ENCODE measurements at regions not wholly inside any gene's neighbourhood (a gene's known extent, or its start where the extent isn't known, plus 50 kb on each side); places are given as distances from the start of the nearest gene placed in this dataset.
A peak's percentile ranks its signal among the peaks of the same experiment; 100 is the strongest.
"Not testable (repeated sequence)": the region's sequence is repeated elsewhere in the genome, so short reads cannot be mapped to it uniquely, and the experiment has no call there.

DNA sequence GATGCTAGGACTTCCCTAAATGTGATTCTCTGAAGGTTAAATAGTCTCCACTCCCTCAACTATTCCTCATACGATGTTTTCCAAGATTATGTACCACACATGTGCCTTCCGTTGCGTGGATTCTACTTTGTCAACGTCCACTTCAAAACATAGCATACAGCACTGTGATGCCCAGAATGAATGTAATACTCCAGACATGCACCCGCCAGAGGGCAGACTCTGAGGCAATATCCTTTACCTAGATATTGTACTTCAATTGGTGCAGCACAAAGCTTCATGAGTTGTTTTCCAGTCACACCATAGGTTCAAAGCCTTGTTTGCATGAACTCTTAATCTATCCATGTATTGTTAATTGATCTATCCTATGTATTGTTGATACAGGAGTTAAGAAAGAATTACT is 201.0 kb upstream of the NABP1 start:
- DNase-seq: no peak

- DNase-seq: no peak
These were observed 198.9 kb upstream of the NABP1 start for GRCh38 chr2:191478799-191479679.

DNA sequence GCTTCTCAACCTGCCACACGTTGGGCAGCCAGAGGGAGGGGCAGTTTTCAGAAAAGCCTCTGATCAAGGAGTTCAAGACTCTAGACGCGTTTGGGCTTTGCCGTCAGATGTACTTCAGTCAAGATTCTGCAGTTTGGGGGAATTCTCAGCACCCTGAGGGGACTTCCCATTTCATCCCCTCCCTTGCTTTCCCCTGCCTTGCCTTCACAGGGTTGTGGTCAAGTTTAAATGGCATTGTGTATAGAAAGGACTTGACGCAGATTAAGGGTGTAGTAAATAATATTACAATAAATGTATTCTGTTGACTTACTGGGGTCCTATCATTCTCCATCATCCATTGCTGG is 198.3 kb upstream of the NABP1 start:
- DNase-seq: no peak

- no peak for DNase-seq
These were observed 196.4 kb upstream of the NABP1 start for GRCh38 chr2:191481305-191482070.

GRCh38 chr2:191483117-191483516 is 194.8 kb upstream of the NABP1 start:
- no peak for DNase-seq

GRCh38 chr2:191486584-191487320 is 191.2 kb upstream of the NABP1 start:
- peak; percentile 20 for DNase-seq

DNA sequence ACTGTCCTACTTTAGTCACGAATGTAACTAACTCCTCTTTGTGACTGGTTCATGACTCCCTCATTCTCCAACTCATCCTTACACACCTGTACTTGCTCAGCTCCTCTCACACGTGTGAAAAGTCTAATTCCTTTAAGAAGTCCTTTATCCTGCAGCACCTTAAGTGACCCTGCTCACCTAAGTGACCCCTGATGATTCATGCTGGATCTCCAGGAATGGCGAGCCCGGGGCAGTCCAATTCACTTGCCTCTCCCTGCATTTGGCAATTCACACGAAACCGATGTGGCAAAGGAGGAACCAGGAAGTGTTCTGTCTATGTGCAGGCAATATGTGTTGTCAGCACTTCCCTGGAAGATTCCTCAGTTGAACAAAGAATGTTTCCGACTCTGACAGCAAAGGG is 189.8 kb upstream of the NABP1 start:
- no peak for DNase-seq

DNA sequence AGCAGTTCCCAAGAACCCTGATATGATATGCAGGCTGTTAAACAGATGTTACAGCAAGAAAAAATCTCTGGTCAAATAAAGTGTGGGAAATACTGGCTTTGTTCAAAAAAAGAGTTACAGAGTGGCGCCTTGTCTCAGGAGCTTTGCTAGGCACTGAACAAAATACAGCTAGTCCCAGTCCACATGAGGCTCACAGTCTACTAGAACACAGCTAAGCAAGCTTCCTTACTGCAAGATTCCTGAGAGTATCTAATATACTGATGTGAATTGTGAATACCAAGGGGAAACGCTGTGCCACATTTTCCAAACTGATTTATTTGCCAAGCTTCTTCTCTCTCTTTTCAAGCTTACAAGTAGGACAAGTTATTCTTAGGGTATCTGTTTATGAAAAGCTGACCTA is 188.8 kb upstream of the NABP1 start:
- DNase-seq: no peak

- no peak for DNase-seq
These were observed 181.1 kb upstream of the NABP1 start for GRCh38 chr2:191496838-191497237.

- no peak for DNase-seq
These were observed 180.1 kb upstream of the NABP1 start for GRCh38 chr2:191497822-191498221.

DNA sequence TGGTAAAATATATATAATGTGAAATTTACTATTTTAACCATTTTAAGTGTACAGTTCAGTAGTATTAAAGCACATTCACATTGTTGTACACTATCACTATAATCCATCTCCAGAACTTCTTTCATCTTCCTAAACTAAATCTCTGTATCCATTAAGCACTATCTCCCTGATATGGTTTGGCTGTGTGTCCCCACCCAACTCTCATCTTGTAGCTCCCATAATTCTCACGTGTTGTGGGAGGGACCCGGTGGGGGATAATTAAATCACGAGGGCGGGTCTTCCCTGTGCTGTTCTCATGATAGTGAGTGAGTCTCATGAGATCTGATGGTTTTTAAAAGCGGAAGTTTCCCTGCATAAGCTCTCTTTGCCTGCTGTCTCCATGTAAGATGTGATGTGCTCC is 178.9 kb upstream of the NABP1 start:
- no peak for DNase-seq

GRCh38 chr2:191499874-191500565 is 177.9 kb upstream of the NABP1 start:
- no peak for DNase-seq

DNA sequence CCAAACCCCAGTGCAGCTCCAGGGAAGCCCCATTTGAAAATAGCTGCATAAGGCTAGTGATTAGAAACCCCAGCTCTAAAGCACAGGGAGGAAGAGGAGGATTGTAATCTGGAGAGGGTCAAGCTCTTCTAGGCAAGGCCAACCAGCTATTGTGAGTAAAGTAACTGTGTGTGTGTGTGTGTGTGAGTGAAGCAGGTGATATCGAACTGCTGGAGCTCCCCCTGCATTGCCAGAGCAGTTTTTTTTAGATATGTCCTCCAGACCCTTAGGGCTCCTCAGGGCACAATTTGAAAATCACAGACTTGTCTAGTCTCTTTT is 177.4 kb upstream of the NABP1 start:
- DNase-seq: no peak

GRCh38 chr2:191500884-191501560 is 176.9 kb upstream of the NABP1 start:
- DNase-seq: no peak

- DNase-seq: no peak
These were observed 176.3 kb upstream of the NABP1 start for GRCh38 chr2:191501561-191502168.

DNA sequence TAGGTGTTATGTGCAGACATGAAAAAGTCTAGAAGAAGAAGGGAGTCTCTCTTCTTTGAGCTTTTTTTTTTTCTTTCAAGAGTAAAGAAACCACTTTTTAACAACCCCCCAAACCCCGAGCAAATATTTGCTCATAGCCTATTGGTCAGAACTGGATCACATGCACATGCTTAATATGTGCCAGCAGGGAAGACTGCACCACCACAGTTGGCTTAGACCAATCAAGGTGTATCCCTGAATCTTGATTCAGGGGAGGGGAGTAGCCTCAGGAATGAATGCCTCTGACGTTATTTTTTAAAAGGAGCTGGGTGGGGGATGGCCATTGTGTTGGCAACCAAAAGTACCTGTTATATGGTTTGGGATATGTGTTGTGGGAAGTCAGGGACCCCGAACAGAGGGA is 171.4 kb upstream of the NABP1 start:
- DNase-seq: no peak

DNA sequence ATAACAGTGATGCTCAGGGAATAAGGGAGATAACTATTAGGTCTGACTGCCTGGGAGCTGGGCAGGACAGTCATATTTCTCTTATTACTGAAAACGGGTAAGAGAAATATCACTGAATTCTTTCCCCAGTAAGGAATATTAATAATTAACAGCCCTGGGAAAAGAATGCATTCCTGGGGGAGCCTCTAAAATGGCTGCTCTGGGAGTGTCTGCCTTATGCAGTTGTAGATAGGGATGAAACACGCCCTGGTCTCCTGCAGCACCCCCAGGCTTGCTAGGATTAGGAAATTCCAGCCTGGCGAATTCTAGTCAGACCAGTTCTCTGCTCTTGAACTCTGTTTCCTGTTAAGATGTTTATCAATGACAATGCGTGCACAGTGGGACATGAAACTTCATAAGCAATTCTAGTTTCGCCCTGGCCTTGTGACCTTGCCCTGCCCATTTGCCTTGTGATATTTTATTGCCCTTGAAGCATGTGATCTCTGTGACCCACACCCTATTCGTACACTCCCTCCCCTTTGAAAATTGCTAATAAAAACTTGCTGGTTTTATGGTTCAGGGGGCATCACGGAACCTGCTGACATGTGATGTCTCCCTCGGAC is 170.6 kb upstream of the NABP1 start:
- not testable (repeated sequence) for DNase-seq

GRCh38 chr2:191508738-191509137 is 169.2 kb upstream of the NABP1 start:
- DNase-seq: no peak

GRCh38 chr2:191512216-191512835 is 165.6 kb upstream of the NABP1 start:
- DNase-seq: no peak

- DNase-seq: no peak
These were observed 165.1 kb upstream of the NABP1 start for GRCh38 chr2:191512874-191513273.

DNA sequence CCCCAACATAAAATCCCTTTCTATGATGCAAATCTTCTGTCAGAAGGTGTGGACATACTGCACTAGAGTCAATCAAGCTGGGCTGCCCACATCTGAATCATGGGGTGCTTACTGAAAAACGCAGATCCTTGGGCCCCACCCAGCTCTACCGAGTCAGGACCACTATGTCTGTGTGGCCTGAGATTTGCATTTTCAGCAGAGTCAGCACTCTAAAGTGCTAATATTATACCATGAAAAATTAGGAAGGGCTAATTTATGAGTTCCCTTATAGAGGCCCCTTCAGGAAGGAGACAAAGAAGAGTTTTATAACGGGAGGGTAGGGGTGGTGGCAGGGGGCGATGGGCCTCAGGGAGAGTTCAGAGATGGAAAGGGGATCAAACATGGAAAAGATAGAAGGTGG is 163.3 kb upstream of the NABP1 start:
- DNase-seq: no peak

Data from stimulated activated CD4-positive, alpha-beta T cell treated with anti-CD3 and anti-CD28 coated beads, Interleukin-1b, Interleukin-23, amount 100 ng/mL, for 48 hours (primary cell).